ENCODE measurements at regions not wholly inside any gene's neighbourhood (a gene's known extent, or its start where the extent isn't known, plus 50 kb on each side); places are given as distances from the start of the nearest gene placed in this dataset.
A peak's percentile ranks its signal among the peaks of the same experiment; 100 is the strongest.

DNA sequence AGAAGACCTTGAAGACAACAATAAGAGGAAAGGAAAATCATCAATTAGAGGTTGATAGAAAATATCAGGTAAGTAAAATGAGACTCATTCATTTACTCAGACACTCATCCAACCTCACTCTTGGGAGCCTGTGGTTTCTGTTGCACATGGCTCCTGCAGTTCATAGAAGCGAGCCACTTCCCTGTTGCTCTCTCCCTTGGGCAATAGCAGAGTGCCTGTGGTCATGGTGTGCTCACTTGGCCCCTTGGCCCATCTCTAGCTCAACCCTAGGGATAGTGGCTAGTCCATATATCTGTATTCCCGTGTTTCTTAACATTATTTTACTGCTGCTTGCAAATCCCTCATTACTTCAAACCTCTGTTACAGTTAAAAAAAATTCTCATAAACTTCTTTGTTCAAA, 368.6 kb downstream of the PTPRC start:
- no peak for DNase-seq (ENCODE audit: low read depth)
- no peak overlapping the region for H3K4me3 ChIP-seq (ENCODE audit: low read depth, low read length)
- TF ChIP-seq, protein P1, sequence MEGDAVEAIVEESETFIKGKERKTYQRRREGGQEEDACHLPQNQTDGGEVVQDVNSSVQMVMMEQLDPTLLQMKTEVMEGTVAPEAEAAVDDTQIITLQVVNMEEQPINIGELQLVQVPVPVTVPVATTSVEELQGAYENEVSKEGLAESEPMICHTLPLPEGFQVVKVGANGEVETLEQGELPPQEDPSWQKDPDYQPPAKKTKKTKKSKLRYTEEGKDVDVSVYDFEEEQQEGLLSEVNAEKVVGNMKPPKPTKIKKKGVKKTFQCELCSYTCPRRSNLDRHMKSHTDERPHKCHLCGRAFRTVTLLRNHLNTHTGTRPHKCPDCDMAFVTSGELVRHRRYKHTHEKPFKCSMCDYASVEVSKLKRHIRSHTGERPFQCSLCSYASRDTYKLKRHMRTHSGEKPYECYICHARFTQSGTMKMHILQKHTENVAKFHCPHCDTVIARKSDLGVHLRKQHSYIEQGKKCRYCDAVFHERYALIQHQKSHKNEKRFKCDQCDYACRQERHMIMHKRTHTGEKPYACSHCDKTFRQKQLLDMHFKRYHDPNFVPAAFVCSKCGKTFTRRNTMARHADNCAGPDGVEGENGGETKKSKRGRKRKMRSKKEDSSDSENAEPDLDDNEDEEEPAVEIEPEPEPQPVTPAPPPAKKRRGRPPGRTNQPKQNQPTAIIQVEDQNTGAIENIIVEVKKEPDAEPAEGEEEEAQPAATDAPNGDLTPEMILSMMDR (IDR thresholded peaks at IDR 0.05; ENCODE audit: insufficient read depth, low read depth, low read length, missing control alignments): no peak

DNA sequence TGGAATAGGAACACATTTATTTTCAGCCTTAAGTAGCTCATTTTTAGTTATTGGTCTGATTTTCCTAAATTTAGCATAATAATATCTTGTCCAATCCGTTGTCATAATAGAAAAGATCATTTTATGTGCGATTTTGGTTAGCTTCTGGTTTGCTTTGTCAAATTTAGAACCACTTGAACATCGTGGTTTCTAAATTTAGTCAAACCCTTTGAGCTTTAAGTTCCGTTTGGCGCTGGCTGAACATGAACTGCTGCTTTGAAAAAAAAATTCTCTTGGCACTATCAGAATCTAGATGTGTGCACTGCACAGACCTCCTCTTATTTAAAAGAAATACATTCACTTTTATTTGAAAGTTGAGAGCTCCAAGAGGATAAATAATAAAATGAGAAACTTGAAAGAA, 370.6 kb downstream of the PTPRC start:
- H3K4me3 ChIP-seq (ENCODE audit: low read depth, low read length): no peak overlapping the region
- TF ChIP-seq, protein P1 (IDR thresholded peaks at IDR 0.05; ENCODE audit: insufficient read depth, low read depth, low read length, missing control alignments): no peak
- peak; percentile 63 for DNase-seq (ENCODE audit: low read depth)

DNA sequence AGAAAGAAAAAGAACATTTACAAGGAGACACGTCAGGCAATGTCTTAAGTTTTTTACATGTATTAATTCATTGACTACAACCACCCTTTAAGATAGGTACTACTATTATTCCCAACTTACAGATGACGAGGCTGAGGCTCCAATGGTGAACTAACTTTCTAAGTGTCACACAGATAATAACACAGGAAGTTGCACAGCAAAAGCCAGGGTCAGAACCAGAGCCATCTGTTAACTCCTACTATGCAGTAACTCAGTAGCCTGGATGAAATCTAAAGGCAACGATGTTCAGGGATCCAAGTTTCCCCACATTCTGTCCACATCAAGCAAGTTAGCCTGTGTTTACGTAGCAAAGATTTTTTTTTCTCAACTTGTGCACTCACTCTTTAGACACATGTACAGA, 371.7 kb downstream of the PTPRC start:
- no peak for DNase-seq (ENCODE audit: low read depth)
- H3K4me3 ChIP-seq (ENCODE audit: low read depth, low read length): no peak overlapping the region

DNA sequence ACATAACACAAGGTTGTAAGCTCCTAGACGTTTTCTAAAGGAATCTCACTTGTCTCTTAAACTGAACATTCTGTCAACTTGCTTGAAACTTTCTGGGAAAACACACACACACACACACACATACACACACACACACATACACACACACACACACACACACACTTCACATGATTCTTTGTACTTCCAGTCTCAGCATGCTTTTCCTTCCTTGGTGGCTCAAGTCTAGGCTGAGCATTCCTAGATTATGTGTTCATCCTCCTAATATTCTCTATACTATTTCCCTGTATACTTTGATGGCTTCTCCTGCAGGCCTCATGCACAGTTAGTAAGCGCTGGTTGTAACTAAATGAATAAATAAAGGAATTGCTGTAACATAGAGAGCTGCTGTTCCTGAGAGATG, 372.1 kb downstream of the PTPRC start:
- DNase-seq (ENCODE audit: low read depth): no peak
- H3K4me3 ChIP-seq (ENCODE audit: low read depth, low read length): no peak overlapping the region
- TF ChIP-seq, protein P1 (IDR thresholded peaks at IDR 0.05; ENCODE audit: insufficient read depth, low read depth, low read length, missing control alignments): no peak

More for the DNA sequence above, 371.7 kb downstream of the PTPRC start:
- TF ChIP-seq, protein P1 (IDR thresholded peaks at IDR 0.05; ENCODE audit: insufficient read depth, low read depth, low read length, missing control alignments): no peak

DNA sequence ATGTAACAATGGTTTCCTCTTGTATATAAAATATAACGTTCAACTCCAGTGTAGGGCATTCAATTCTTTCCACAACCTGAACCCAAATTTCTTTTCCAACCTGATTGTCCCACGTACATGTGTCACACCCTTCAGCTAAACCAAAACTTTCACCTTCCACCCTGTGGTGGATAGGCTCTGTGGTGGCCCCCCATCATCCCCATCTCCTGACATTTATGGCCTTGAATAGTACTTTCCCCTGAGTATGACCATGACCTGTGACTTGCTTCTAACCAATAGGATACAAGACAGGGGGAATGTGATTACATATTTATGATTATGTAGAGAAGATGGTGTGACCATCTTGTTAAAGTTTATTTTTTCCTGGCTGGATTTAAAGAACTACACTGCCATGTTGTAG, 377.0 kb downstream of the PTPRC start:
- H3K4me3 ChIP-seq (ENCODE audit: low read depth, low read length): no peak overlapping the region
- TF ChIP-seq, protein P1 (IDR thresholded peaks at IDR 0.05; ENCODE audit: insufficient read depth, low read depth, low read length, missing control alignments): no peak
- no peak for DNase-seq (ENCODE audit: low read depth)

DNA sequence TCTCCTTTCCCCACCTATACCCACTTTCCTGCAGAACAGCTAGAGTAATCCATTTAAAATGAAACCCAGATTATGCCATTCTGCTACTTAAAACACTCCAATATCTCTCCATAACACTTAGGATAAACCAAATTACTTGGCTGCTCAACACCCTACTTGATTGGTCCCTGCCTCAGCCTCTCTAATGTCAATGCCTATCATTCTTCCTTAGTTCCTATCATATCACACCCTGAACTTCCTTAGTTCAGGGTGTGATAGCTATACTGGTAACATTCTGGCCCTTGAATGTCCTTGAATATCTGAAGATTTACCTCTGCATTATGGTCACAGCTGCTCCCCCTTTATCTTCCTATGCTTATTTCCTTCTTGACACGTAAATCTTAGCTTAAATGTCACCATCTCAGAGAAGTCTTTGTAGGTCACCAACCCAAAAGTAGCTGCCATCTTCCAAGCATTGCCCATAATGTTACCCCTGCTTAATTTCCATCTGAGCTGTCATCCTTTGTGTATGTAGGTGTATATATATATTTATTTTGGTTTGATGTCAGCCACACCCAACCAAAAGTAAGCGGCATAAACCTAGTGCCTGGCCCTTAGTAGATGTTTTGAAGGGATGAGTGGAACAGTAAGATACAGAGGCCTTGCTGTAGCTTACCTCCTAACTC, 379.8 kb downstream of the PTPRC start:
- no peak overlapping the region for H3K4me3 ChIP-seq (ENCODE audit: low read depth, low read length)
- DNase-seq (ENCODE audit: low read depth): no peak
- TF ChIP-seq, protein P1 (IDR thresholded peaks at IDR 0.05; ENCODE audit: insufficient read depth, low read depth, low read length, missing control alignments): no peak

DNA sequence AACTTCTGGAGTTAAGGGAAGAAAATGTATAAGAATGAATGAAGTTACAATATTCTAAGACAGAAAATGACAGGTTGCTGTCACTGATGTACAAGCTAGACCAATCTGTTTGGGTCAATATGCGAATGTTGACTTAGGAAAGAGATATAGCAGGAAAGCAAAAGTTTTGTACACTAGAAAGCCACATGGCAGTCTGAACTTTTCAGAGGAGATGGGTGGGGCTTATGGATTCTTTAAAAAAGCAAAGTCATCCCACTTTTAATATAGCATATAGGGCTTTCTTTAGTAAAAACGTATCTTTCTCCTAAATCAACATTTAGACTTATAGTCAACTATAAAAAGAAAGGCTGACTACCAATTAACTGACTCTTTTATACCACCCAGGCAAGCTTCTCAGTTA, 381.2 kb downstream of the PTPRC start:
- DNase-seq (ENCODE audit: low read depth): no peak
- no peak overlapping the region for H3K4me3 ChIP-seq (ENCODE audit: low read depth, low read length)
- TF ChIP-seq, protein P1 (IDR thresholded peaks at IDR 0.05; ENCODE audit: insufficient read depth, low read depth, low read length, missing control alignments): no peak

Measured in GM12865 (cell line).